ENCODE measurements at regions not wholly inside any gene's neighbourhood (a gene's known extent, or its start where the extent isn't known, plus 50 kb on each side); places are given as distances from the start of the nearest gene placed in this dataset.
"Not testable (repeated sequence)": the region's sequence is repeated elsewhere in the genome, so short reads cannot be mapped to it uniquely, and the experiment has no call there.

GRCh38 chr15:22559701-22560100, 101.0 kb downstream of the GOLGA6L22 start:
- not testable (repeated sequence) for TF ChIP-seq CTCF (conservative IDR thresholded peaks at IDR 0.05 in 1 of 2, IDR thresholded peaks at IDR 0.05 in 1 of 2; ENCODE audit: low read depth in 1 of 2, low read length in 2 of 2); EZH2 (IDR thresholded peaks at IDR 0.05; ENCODE audit: low read length, missing control alignments)

Measured in fibroblast of lung (primary cell).